ENCODE measurements at regions not wholly inside any gene's neighbourhood (a gene's known extent, or its start where the extent isn't known, plus 50 kb on each side); places are given as distances from the start of the nearest gene placed in this dataset.

- no peak overlapping the region for H3K27ac ChIP-seq
- no peak overlapping the region for H3K4me3 ChIP-seq
- H3K4me1 ChIP-seq: no peaks in the 10 kb centered on the region
- H3K36me3 ChIP-seq: no peaks in the 10 kb centered on the region
- no peaks in the 10 kb centered on the region for H3K27me3 ChIP-seq
- H3K9ac ChIP-seq (ENCODE audit: low read depth in 2 of 2, low read length in 2 of 2): no peak overlapping the region
- DNase-seq: no peak
- no peaks in the 10 kb centered on the region for H3K9me3 ChIP-seq
- no peak for TF ChIP-seq CTCF (IDR thresholded peaks at IDR 0.05)
- intact Hi-C loops (cut with DNase I): no loop called here
Measured at GRCh38 chr3:17949101-17949500, 206.7 kb upstream of the TBC1D5 start.

GRCh38 chr3:17947833-17948232 is 205.4 kb upstream of the TBC1D5 start:
- Histone ChIP-seq H3K27me3 (no peaks in the 10 kb centered on the region), H3K36me3 (no peaks in the 10 kb centered on the region), H3K27ac (no peak overlapping the region), H3K9ac (ENCODE audit: low read depth in 2 of 2, low read length in 2 of 2) (no peak overlapping the region), H3K9me3 (no peaks in the 10 kb centered on the region), H3K4me1 (no peaks in the 10 kb centered on the region), H3K4me3 (no peak overlapping the region)
- no peak for DNase-seq
- TF ChIP-seq CTCF (IDR thresholded peaks at IDR 0.05): no peak
- intact Hi-C loops (cut with DNase I): no loop called here

- H3K4me1 ChIP-seq: no peaks in the 10 kb centered on the region
- TF ChIP-seq CTCF (IDR thresholded peaks at IDR 0.05): no peak
- H3K36me3 ChIP-seq: no peaks in the 10 kb centered on the region
- no peak overlapping the region for H3K27ac ChIP-seq
- DNase-seq: no peak
- no peak overlapping the region for H3K4me3 ChIP-seq
- no peaks in the 10 kb centered on the region for H3K27me3 ChIP-seq
- H3K9me3 ChIP-seq: no peaks in the 10 kb centered on the region
- intact Hi-C loops (cut with DNase I): no loop called here
- H3K9ac ChIP-seq (ENCODE audit: low read depth in 2 of 2, low read length in 2 of 2): no peak overlapping the region
Measured at GRCh38 chr3:17946619-17947018, 204.2 kb upstream of the TBC1D5 start.

- no peaks in the 10 kb centered on the region for H3K9me3 ChIP-seq
- TF ChIP-seq CTCF (IDR thresholded peaks at IDR 0.05): no peak
- intact Hi-C loops (cut with DNase I): no loop called here
- no peak overlapping the region for H3K9ac ChIP-seq (ENCODE audit: low read depth in 2 of 2, low read length in 2 of 2)
- no peak overlapping the region for H3K4me3 ChIP-seq
- no peaks in the 10 kb centered on the region for H3K4me1 ChIP-seq
- DNase-seq: no peak
- no peaks in the 10 kb centered on the region for H3K36me3 ChIP-seq
- no peaks in the 10 kb centered on the region for H3K27me3 ChIP-seq
- H3K27ac ChIP-seq: no peak overlapping the region
Measured at GRCh38 chr3:17945799-17946399, 203.5 kb upstream of the TBC1D5 start.

DNA sequence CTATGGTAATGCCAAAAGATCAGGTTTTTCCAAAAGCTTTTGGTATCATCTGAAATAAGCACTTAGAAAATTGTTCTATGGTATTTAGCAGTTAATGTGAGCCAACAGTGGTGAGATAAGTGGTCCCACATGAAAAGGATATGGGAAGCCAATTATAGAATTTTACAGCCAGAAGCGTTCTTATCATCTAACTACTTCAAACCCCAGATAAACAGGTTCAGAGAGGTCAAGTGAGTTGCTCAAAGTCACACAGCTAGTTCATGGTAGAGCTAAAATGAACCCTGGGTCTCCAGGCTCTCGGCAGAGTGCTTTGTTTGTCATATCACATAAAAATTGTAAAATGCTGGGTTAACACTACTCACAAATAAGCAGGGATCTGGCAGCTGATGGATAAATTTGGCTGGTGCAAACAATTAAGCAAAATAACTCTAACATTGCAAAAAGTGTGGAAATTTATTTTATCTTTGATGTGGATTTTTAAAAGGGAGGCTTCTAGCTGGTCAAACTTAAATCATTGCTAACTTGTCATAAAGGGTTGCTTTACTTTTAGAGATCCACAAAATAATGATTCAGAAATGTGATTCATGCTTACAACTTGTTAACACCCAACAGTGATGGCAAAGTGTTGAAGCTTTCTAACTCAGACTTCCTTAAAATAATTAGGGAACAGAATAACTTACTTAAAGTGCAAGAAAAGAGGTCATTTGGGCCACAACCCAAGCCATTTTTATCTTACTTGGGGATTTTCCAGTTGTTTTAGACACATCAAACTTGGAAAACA is 202.8 kb upstream of the TBC1D5 start:
- Histone ChIP-seq H3K4me1 (no peaks in the 10 kb centered on the region), H3K4me3 (no peak overlapping the region), H3K27ac (no peak overlapping the region), H3K9ac (ENCODE audit: low read depth in 2 of 2, low read length in 2 of 2) (no peak overlapping the region), H3K9me3 (no peaks in the 10 kb centered on the region), H3K36me3 (no peaks in the 10 kb centered on the region), H3K27me3 (no peaks in the 10 kb centered on the region)
- no peak for DNase-seq
- no peak for TF ChIP-seq CTCF (IDR thresholded peaks at IDR 0.05)
- intact Hi-C loops (cut with DNase I): no loop called here
